Endothelial cell of umbilical vein (primary cell): ENCODE measurements at regions not wholly inside any gene's neighbourhood (a gene's known extent, or its start where the extent isn't known, plus 50 kb on each side); places are given as distances from the start of the nearest gene placed in this dataset.

Experiments used
- BruUV-seq: library from RNA; stranded (reverse); fragments of 400-500 nt; replicated peaks from 2 replicates; lab custom pipeline; 2021; lab: Mats Ljungman, UMichigan
- CTCF ChIA-PET: fragments of 300-600, 350-600 bp; sonication (Branson Sonifier 250); formaldehyde crosslinking; loops from one replicate; lab custom pipeline; 2021; ENCODE audit warnings: antibody characterized with exemption, inconsistent platforms; lab: Charles Lee
- POLR2A ChIA-PET: fragments of 300-600, 350-600 bp; sonication (Branson Sonifier 250); formaldehyde crosslinking; loops from one replicate; lab custom pipeline; 2021; ENCODE audit warnings: antibody characterized with exemption, inconsistent platforms; lab: Charles Lee
- DNase-seq: peaks from one replicate; pipeline ENCODE4 v3.0.0-alpha.2; 2011; ENCODE audit warnings: low read depth, low spot score
- FAIRE-seq: peaks from 2 replicates; lab custom pipeline; 2011; peaks lifted over from hg19 to GRCh38; lab: Jason Lieb, UNC
- H2AFZ ChIP-seq: 2 replicates; pipeline ENCODE4 v1.6.0; 2012; ENCODE audit warnings: low read depth, low read length, control low read depth, inconsistent platforms
- H3K27ac ChIP-seq: 2 replicates; pipeline ENCODE4 v1.5.1; 2011; ENCODE audit warnings: low read depth, mild to moderate bottlenecking, control low read depth, low read length, moderate library complexity; ENCODE audit not compliant: insufficient read depth
- H3K27me3 ChIP-seq, 2 experiments: 2 replicates each; pipeline versions ENCODE4 v1.6.0 to v1.6.1; 2011; ENCODE audit warnings: low read length in 2 of 2, mixed read lengths in 1 of 2; ENCODE audit not compliant: control insufficient read depth in 2 of 2, insufficient read depth in 2 of 2
- H3K36me3 ChIP-seq, 2 experiments: 2 replicates in 1 of 2; 3 replicates in 1 of 2; pipeline ENCODE4 v1.5.1; 2011; ENCODE audit warnings: low read length in 2 of 2, mild to moderate bottlenecking in 1 of 2, moderate library complexity in 1 of 2; ENCODE audit not compliant: control insufficient read depth in 2 of 2, insufficient read depth in 2 of 2; ENCODE audit errors: extremely low read depth in 1 of 2
- H3K4me1 ChIP-seq: 3 replicates; pipeline ENCODE4 v1.5.1; 2011; ENCODE audit warnings: mild to moderate bottlenecking, low read length; ENCODE audit not compliant: control insufficient read depth, insufficient read depth; ENCODE audit errors: extremely low read depth
- H3K4me2 ChIP-seq: 2 replicates; pipeline ENCODE4 v1.6.1; 2011; ENCODE audit warnings: low read length, control low read depth, mixed read lengths; ENCODE audit not compliant: insufficient read depth
- H3K4me3 ChIP-seq, 3 experiments: fragments of 200-600 bp in 1 of 3; sonication (generic), shearing (Covaris generic) in 1 of 3; replicated peaks in 1 of 3; 2 replicates each; pipeline ENCODE4 v1.5.1; 2011 to 2016; ENCODE audit warnings: control low read depth in 3 of 3, low read length in 3 of 3, mild to moderate bottlenecking in 2 of 3, inconsistent platforms in 1 of 3, low read depth in 1 of 3, moderate library complexity in 1 of 3; ENCODE audit not compliant: insufficient read depth in 1 of 3
- H3K79me2 ChIP-seq: 2 replicates; pipeline ENCODE4 v1.6.0; 2012; ENCODE audit warnings: low read length, inconsistent platforms; ENCODE audit not compliant: control insufficient read depth, insufficient read depth
- H3K9ac ChIP-seq: replicated peaks from 2 replicates; pipeline ENCODE3; 2011; ENCODE audit warnings: low read length, control low read depth; ENCODE audit not compliant: insufficient read depth; ENCODE audit errors: extremely low read depth
- H3K9me1 ChIP-seq: replicated peaks from 3 replicates; pipeline ENCODE4 v1.6.0; 2011; ENCODE audit warnings: mild to moderate bottlenecking, low read length; ENCODE audit not compliant: control insufficient read depth, insufficient read depth; ENCODE audit errors: extremely low read depth
- H3K9me3 ChIP-seq: replicated peaks from 2 replicates; pipeline ENCODE4 v1.5.1; 2012; ENCODE audit warnings: low read length, inconsistent platforms; ENCODE audit not compliant: control insufficient read depth, insufficient read depth
- H4K20me1 ChIP-seq: replicated peaks from 2 replicates; pipeline ENCODE3; 2011; ENCODE audit warnings: mild to moderate bottlenecking, low read length; ENCODE audit not compliant: control insufficient read depth, insufficient read depth; ENCODE audit errors: extremely low read depth
- CTCF ChIP-seq, 2 donors: IDR thresholded peaks; 1 replicate in 1 of 2; 2 replicates in 1 of 2; pipeline ENCODE4 v1.5.1; 2011; ENCODE audit warnings: low read length in 2 of 2, mild to moderate bottlenecking in 2 of 2, moderate library complexity in 2 of 2, control low read depth in 1 of 2, inconsistent platforms in 1 of 2, low read depth in 1 of 2; ENCODE audit not compliant: insufficient read depth in 1 of 2; ENCODE audit errors: extremely low read depth in 1 of 2
- EZH2 ChIP-seq: IDR thresholded peaks from 2 replicates; pipeline ENCODE4 v1.6.1; 2012; ENCODE audit warnings: borderline replicate concordance, low read depth, mild to moderate bottlenecking, moderate library complexity, low read length, inconsistent platforms; ENCODE audit not compliant: severe bottlenecking
- FOS ChIP-seq: IDR thresholded peaks from 2 replicates; pipeline ENCODE4 v1.6.1; 2011; ENCODE audit warnings: mild to moderate bottlenecking, low read length, moderate library complexity, borderline replicate concordance; ENCODE audit not compliant: insufficient read depth
- GATA2 ChIP-seq: IDR thresholded peaks from 2 replicates; pipeline ENCODE4 v1.7.0; 2011; ENCODE audit warnings: low read depth, mild to moderate bottlenecking, moderate library complexity, mixed read lengths, low read length; ENCODE audit not compliant: insufficient read length, insufficient read depth
- JUN ChIP-seq: IDR thresholded peaks from 2 replicates; pipeline ENCODE4 v1.6.1; 2011; ENCODE audit warnings: borderline replicate concordance, low read depth; ENCODE audit not compliant: insufficient read length, insufficient read depth
- MAX ChIP-seq: IDR thresholded peaks from 2 replicates; pipeline ENCODE4 v1.6.1; 2011; ENCODE audit not compliant: insufficient read depth, insufficient read length
- MYC ChIP-seq: IDR thresholded peaks from one replicate; pipeline ENCODE4 v1.6.1; 2011; ENCODE audit warnings: mild to moderate bottlenecking, low read depth, low read length
- POLR2A ChIP-seq: IDR thresholded peaks from 2 replicates; pipeline ENCODE4 v1.6.1; 2012; ENCODE audit warnings: low read depth, mild to moderate bottlenecking, control low read depth, low read length
- POLR2AphosphoS5 ChIP-seq: IDR thresholded peaks from 2 replicates; pipeline ENCODE4 v1.6.1; 2012; ENCODE audit warnings: low read depth, mild to moderate bottlenecking, control low read depth, low read length, moderate library complexity; ENCODE audit not compliant: insufficient read depth
- dilution Hi-C: fragments of 300-500 bp; cut with MboI; formaldehyde crosslinking; loops from one replicate; pipeline ENCODE4 v1.15.0; 2019; ENCODE audit warnings: low sequenced_read_pairs; ENCODE audit not compliant: extremely low pct_ligation_motif_present
- intact Hi-C: fragments of 100-400 bp; cut with micrococcal nuclease; formaldehyde crosslinking; loops from one replicate; pipeline ENCODE4 v1.10.0; 2022

- Histone ChIP-seq H2AFZ (no peak overlapping the region), H3K4me3 (no peak overlapping the region), H4K20me1 (no peaks in the 10 kb centered on the region), H3K9me1 (no peaks in the 10 kb centered on the region), H3K27ac (no peak overlapping the region), H3K79me2 (no peaks in the 10 kb centered on the region), H3K4me1 (no peaks in the 10 kb centered on the region), H3K9ac (no peak overlapping the region), H3K36me3 (no peaks in the 10 kb centered on the region), H3K4me2 (no peak overlapping the region), H3K27me3 (peaks cover 24 to 28% of the 10 kb centered on the region in 2 experiments), H3K9me3 (no peaks in the 10 kb centered on the region)
- BruUV-seq = no TSS peak
- ChIA-PET CTCF (interaction anchor here (1.0 kb wide), 1 partner anchor 67 kb away, joined by 3 read pairs; no protein-coding TSS in a partner anchor), POLR2A (no interaction called here)
- dilution Hi-C loops = no loop called here
- TF ChIP-seq MAX (no peak), EZH2 (no peak), JUN (no peak), GATA2 (no peak), MYC (no peak), CTCF (IDR thresholded peaks at IDR 0.05; ENCODE audit: extremely low read depth in 1 of 2, insufficient read depth in 1 of 2, low read depth in 1 of 2, low read length in 2 of 2) (no peak), POLR2AphosphoS5 (no peak), FOS (no peak), POLR2A (no peak)
- FAIRE-seq (no peak), DNase-seq (no peak)
- intact Hi-C loops = no loop called here
These were observed 343.9 kb upstream of the ZMIZ1 start for GRCh38 chr10:78724846-78725245.
